ENCODE measurements at regions not wholly inside any gene's neighbourhood (a gene's known extent, or its start where the extent isn't known, plus 50 kb on each side); places are given as distances from the start of the nearest gene placed in this dataset.

DNA sequence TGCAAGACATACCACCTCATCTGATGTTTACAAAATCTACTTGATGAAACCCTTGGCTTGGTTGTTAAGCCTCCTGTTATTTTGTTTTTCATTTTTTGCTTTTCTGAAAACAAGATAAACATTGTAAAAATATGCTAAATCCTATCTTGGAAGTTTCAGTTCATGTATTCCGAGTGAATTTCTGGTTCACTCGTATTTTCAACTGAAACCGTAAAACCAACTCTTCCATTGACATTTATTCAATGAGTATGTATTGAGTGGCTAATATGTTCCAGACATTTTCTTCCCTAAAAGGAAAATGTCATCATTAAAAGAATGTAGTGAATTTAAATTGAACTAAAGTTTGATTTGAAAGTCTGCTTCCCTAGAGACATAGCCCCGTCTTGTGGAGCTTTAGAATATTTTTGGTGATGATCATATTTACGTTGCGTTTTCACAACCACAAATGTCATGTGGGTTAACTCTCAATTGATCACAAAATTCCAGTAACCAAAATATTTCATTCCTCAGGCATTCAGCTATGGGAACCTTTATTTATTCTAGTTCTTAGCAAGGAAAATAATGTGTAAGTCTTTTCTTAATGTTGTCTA is 204.2 kb downstream of the MBD2 start:
- DNase-seq = peak; percentile 88

DNA sequence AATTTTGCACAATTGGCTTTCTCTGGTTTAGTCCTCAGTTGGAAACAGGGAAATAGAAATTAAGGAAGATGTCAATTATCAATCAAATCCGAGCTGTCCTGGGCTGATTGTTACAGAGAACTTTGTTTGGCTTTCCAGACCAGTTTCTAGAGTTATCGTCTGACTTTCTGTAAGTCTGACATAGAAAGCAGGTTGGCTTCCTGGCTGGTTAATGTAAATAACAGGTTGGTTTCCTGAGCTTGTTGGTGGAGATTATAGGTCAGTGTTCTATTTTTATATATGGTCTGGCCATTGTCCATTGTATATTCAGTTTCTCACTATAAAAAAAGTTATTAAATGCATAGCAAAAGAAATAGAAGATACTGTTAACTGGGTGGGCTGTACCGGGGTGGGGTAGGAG is 204.8 kb downstream of the MBD2 start:
- no peak for DNase-seq

DNA sequence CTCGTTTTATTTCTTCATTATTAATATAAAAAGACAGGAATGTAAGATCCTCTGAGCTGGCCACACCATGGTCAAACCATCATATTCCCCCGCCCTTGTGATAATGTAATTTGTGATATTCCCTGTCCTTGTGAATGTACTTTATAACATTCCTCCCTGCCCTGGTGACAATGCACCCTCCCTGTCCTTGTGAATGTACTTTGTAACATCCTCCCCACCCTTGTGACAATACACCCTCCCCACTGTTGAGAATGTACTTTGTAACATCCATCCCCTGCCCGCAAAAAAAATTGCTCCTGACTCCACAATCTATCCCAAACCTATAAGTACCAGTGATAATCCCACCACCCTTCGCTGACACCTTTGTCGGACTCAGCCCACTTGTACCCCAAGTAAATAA is 211.0 kb downstream of the MBD2 start:
- no peak for DNase-seq

DNA sequence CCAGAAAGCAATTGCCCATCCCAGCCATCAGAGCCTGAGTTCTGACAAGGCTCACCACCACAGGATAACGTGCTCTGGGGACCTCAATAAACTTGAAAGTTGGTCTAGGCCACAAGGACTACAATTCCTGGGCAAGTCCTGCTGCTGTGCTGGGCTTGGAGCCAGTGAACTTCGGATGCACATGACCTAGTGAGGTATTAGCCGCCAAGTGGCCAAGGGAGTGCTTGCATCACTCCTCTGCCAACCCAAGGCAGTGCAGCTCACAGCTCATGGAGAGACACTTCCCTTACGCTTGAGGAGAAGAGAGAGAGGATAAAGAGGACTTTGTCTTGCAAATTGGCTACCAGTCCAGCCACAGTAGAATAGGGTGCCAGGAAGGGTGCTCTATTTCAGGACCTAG is 219.6 kb downstream of the MBD2 start:
- peak; percentile 20 for DNase-seq

DNA sequence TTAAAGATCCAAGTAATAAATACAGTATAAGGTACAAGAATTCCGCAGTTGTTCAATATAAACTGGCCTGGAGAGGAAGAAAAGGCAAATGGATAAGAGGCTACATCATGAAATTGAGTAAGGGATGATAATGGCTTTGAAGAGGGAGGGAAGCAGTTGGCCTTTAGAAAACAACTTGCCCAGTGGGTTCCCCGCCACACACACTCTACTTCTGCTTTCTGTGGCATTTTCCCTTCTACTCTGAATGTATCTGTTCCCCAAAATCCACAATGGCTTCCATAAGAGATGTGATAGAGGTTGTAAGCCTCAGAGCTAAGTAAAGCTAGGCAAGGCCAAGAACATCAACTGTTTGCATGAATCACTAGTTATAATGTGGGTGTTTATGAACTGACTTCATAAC is 221.3 kb downstream of the MBD2 start:
- DNase-seq = no peak

DNA sequence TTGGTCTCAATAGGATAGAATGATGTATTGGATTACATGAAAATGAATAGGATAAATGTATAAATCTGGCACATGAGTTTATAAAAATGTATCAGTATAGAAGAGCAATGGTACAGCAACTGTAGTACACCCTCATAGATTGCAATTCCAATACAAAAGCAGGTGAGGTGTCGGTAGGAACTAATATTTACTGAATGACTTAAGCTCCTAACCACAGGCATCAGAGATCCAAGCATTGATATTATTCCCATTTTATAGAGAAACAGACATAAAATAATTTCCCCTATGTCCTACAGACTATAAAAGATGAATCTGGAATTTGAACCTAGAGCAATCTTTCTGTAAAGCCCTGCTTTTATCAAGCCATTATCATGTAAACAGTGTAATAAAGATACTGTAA is 227.4 kb downstream of the MBD2 start:
- DNase-seq = no peak

DNA sequence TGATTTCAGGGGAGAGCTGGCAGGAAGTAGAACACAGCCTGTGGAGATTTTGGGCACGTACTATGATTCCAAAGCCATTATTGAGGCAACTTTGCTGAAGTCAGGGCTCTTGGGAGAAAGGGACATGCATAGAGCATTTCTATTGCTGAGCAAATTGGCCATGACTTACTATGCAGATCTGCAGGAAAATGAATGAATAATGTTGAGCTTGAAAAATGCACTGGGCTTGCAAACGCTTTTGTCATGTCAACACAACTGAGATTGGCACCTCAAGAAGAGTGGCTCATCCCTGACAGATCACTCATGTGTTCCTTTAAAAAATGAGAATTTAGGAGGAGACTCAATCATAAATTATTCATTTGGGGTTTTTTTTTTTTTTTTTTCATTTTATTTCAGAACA is 230.5 kb downstream of the MBD2 start:
- no peak for DNase-seq

DNA sequence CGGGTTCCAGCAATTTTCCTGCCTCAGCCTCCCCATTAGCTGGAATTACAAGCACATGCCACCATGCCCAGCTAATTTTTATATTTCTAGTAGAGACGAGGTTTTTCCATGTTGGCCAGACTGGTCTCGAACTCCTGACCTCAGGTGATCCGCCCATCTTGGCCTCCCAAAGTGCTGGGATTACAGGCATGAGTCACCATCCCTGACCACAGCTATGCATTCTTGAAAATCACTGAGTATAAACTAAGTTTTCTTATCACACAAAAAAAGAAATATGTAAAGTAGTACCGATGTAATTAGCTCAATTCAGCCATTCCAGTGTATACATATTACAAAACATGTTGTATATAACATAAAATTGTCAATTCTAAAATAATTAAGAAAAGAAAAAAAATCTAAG is 232.7 kb downstream of the MBD2 start:
- peak; percentile 70 for DNase-seq

DNA sequence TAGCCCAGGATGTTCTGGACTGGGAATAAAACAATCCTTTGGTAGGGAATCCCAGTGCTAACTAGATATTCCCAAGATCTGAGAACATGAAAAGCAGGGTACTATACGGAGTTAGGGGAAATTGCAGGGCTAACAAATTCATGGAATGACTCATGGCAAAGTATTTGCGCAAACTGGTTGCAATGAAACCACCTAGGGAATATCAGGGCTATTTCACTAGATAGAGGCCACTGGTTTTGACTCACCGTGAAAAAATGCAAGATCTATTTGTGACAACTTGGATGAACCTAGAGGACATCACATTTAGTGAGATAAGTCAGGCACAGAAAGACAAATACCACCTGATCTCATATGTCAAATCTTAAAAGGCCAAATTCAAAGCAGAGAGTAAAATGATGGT is 233.3 kb downstream of the MBD2 start:
- DNase-seq = peak; percentile 92

DNA sequence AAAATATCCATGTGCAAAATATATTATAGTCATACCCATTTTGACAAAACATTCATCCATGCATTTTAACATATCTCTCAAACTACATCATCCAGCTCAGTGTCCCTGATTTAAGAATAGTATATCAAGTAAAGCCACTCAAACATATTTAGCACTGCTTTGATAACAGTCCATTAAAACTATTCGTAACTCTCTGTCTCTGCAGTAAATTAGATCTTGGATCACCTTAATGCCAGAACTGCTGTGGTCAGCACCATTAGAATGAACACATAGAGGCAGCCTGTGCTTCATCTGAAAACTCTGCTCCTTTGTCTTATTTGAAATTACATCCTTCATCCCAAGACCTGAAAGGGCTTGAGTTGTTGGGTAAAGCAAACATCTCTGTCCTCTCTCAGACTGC is 234.0 kb downstream of the MBD2 start:
- no peak for DNase-seq

DNA sequence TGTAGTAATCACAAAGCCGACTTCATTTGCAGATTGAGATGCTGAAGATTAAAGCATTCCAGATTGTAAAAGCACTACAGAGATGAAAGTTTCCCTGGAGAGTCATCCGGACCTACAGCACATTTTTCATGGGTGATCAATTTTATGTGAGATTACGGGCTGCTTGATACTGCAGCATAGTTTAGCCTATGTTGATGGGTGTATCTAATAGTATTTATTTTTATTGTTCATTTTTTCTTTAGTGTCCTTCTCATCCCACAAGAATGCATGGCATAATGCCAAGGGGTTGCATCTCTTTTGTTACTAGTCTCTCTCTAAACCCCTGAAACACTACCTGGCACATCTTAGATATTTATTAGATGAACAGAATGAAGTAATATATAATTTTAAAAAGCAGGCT is 240.4 kb downstream of the MBD2 start:
- peak; percentile 48 for DNase-seq

DNA sequence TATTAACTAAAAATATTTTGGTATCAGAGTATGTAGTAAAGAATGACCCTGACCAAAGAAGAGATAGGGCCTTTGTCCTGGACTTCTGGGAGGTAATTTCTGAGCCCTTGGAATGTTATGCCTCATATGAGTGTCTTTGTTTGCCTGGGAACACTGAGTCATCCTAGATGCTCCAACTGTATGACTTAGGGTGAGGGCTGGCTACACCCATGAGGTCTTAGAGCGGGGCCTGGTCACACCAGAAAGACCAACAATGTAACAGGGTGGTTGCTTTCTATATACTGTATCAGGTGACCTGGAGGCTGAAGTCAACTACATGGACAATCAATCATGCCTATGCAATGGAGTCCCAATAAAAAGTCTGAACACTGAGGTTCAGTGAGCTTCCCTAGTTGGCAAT is 253.1 kb downstream of the MBD2 start:
- DNase-seq = peak; percentile 58

DNA sequence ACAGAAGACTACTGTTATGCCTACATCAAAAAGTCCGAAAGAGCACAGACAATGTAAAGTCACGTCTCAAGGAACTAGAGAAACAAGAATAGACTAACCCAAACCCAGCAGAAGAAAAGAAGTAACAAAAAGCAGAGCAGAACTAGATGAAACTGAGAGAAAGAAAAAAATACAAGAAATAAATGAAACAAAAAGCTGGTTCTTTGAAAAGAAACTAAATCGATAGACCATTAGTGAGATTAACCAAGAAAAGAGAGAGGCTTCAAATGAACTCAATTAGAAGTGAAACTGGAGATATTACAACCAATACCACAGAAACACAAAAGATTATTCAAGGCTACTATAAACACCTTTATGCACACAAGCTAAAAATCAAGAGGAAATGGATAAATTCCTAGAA is 271.8 kb downstream of the MBD2 start:
- DNase-seq = no peak

DNA sequence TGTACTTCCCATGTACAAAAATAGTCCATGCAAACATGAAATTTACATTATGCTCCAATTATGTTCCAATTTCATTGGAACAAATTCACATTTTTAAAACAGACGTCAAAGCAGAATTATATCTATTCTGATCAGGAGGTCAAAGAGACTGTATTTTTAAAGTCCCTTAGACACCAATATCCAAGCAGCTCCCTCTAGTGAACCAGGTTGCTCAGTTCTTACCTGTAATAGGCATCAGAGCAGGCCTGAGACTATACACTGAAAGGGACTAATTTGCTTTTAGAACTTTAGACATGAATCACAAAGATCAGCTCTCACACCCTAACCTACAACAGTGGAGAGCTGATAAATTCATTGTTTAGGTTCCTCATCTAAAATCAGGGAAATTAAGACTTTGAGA is 273.9 kb downstream of the MBD2 start:
- DNase-seq = no peak

DNA sequence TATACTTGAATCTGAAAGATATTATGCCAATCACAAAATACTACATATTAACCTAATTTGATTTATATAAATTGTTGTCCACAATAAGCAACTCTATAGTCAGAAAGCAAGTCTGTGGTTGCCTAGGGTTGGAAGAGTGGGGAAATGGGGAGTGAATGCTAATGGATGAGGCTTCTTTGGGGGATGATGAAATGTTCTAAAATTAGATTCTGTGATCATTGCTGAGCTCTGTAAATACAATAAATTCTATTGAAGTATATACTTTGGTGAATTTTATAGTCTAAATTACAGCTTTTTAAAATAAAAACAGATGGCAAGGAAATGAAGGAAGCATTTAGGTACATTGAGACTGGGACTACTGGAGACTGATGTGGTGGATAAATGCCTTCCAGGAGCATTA is 275.5 kb downstream of the MBD2 start:
- no peak for DNase-seq

DNA sequence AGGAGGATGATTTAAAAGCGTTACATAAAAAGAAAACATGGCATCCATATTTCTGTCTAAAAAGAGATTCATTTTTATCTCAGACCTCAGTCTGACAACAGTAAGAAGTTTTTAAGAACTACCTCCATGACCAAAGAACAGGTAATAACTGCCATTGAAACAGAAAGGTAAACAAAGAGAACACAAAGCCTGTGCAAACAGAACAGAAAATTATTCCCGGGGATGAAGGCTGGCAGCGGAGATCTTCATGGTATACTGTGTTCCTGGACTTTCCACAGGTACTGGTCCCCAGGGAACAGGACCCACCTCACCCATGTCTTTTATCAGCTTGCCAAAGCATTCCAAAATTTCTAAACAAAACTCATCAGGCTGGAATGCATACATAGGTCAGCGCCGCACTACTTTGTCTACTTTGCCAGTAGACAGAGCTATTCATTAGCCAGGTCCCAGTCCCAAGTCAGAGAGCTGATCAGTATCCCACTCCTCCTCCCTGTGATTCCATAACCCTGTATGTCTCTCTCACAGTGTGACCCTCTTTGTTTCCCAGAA is 277.3 kb downstream of the MBD2 start:
- DNase-seq = no peak

DNA sequence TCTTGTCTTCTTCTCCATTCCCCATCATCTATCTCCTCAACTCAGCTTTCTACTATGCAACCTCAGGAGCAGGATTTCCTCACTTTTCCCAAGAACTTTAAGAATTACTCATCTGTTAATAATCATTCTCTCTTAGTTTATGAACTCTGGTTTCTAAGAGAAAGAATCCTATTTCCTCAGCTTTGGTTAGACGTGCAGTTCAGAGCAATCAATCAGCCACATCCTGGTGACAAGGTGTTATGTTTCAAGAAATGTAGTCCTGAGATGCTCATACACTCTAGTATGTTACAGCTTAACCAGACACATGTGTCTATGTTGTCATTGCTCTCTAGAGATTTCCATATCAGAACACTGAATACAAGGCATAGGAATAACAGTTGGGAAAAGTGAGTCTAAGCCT is 277.9 kb downstream of the MBD2 start:
- DNase-seq = peak; percentile 33

DNA sequence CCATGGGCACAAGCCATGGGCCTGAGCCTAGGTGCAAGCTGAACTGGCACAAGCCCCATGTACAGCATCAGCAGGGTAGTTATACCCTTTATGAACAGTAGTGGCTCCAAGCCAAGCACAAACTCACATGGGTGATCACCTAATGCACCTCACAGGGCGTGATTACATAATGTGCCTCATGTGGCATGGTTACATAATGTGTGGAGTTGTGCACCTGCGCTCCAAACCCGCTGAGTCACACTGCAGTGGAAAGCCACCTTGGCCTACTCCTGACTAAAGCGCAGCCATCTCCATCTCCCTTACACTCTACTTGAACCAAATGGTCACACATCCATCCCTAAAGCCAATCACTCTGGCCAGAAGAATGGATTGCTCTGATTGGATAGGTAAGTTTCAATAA is 279.7 kb downstream of the MBD2 start:
- DNase-seq = no peak

DNA sequence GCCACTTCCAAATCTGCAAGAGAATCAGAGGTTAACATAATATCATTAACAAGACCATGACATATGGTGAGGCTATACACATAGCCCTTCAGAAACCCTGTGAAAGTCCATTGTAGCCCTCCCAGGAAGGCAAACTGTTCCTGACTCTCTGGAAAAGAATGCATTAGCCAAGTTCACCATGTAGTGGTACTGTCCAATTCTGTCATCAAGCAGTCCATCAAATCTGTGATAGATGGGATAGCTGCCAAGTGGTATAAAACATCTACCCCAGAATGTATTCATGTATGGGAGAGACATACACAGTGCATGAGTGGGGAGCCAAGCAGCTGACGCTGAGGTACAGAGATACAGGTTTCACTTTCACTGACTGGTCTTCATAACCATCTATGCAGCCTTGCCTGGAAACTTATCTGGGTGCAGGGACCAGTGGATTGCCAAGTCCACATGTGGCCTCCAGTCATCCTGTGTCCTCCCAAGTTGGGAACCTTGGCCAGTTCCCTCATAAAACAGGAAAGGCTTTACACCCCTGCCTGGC is 281.1 kb downstream of the MBD2 start:
- DNase-seq = peak; percentile 39

DNA sequence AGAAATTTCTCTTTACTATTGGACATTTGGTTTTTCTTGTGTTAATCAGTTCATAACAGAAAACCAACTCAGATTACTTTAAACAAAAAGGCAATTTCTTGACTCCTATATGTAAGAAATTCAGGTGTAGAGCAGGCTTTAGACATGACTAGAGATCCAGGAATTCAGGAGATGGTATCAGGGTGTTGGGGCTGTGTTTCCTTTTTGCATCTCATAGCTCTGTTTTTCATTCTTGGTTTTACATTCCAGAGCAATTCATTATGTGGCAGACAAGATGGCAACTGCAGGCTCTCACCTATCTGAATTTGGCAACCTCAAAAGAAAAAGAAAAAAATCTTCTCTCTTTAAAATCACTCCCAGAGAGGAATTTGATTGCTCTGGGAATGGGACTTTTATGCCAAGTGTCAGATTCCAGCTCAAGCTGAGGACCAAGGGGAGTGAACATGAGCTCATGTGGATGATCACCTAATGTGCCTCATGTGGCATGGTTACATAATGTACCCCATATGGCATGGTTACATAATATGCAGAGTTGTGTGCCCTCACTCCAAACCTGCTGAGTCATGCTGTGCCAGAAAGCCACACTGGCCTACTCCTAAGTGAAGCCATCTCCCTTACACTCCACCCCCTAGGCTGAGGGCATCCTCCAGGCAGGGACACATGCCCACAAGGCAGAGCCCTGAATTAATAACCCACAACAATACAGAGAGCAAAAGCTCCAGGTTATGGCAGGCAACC is 282.7 kb downstream of the MBD2 start:
- DNase-seq = peak; percentile 15

DNA sequence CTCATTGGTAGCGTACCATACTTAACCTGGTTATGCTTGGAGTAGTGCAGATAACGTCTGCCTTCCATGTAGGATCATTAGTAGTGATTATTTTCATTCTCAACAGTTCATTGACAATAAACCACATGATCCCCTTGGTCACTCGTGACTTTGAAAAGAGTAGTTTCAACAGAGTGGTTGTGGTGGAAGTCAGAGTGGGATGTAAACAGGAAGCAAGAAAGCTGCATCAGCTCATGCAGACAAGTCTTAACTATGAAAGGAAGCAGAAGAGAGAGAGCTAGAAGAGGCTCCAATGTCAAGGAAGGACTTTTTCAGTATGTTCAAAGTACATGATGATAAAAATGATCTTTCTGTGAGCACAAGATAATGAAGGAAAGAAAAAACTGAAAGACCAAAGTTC is 287.4 kb downstream of the MBD2 start:
- no peak for DNase-seq

DNA sequence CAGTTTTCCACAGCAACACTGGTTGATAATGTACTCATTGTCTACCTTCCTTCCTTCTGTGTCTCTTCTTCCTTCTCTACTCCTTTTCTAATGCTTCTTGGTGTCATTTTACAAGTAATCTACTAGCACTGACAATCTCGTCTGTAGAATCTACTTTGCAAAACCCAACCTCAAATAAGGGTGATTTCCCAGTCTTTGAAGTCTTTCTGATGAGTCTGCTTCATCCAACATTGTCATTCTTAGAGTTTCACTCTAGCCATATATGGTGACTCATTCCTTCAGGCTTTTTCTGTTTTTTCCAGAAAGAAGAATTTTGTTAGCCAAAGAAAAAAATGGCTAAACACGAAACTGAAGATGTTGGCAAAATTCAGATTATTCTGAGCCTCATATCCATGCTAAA is 288.7 kb downstream of the MBD2 start:
- peak; percentile 6 for DNase-seq

DNA sequence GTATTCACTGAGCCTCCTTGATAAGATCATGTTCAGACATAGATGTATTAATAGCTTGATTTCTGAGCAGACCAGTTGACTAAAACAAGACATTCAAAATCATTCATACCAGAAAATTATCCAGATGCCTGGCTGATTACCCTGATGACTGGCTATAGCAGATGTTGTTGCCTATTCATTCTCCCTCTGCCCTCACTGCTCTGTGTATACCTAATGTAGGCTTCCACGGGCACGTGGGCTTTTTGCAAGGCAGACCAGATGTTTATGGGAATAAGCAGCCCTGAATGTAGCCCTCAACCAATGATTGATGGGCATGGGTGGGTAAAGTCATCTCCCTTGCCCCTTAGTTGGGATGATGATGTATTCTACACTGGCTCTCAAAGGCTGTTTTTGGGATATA is 289.1 kb downstream of the MBD2 start:
- DNase-seq = no peak

Measured in fibroblast of skin of back (primary cell).